Vagina (tissue), 2 donors: ENCODE measurements at regions not wholly inside any gene's neighbourhood (a gene's known extent, or its start where the extent isn't known, plus 50 kb on each side); places are given as distances from the start of the nearest gene placed in this dataset.

Source experiments
- DNase-seq, 2 donors: peaks; one replicate each; pipeline ENCODE4 v3.0.0-alpha.2; 2017; ENCODE audit errors: extremely low spot score in 2 of 2
- H3K27ac ChIP-seq: fragments of 200-600 bp; sonication (generic); one replicate; pipeline ENCODE4 v1.5.1; 2019
- H3K27me3 ChIP-seq: fragments of 200-600 bp; sonication (generic); one replicate; pipeline ENCODE4 v1.5.1; 2019
- H3K36me3 ChIP-seq, 2 donors: fragments of 200-600 bp; sonication (generic); one replicate each; pipeline ENCODE4 v1.5.1; 2017 to 2019
- H3K4me1 ChIP-seq: fragments of 200-600 bp; sonication (generic); one replicate; pipeline ENCODE4 v1.5.1; 2019
- H3K4me3 ChIP-seq, 2 donors: fragments of 200-600 bp; sonication (generic); 1 replicate in 1 of 2; 2 replicates in 1 of 2; pipeline ENCODE4 v1.5.1; 2016 to 2019
- H3K9me3 ChIP-seq: fragments of 200-600 bp; sonication (generic); one replicate; pipeline ENCODE4 v1.5.1; 2019
- POLR2A ChIP-seq, 2 donors: fragments of 450-650 bp; IDR thresholded peaks; one replicate each; pipeline ENCODE4 v1.6.1; 2017; ENCODE audit warnings: antibody characterized with exemption in 2 of 2, mild to moderate bottlenecking in 2 of 2, moderate library complexity in 2 of 2
- POLR2AphosphoS5 ChIP-seq, 2 donors: sonication (generic); formaldehyde crosslinking; IDR thresholded peaks; one replicate each; pipeline ENCODE4 v1.9.0; 2017; ENCODE audit warnings: antibody characterized with exemption in 2 of 2, mild to moderate bottlenecking in 2 of 2, low read depth in 1 of 2; ENCODE audit not compliant: insufficient read depth in 1 of 2
- intact Hi-C: fragments of 100-400 bp; cut with DNase I; formaldehyde crosslinking; loops from one replicate; pipeline ENCODE4 v1.15.1; 2023
- TF ChIP-seq, protein P1 (sequence below), 3 experiments: fragments of 450-650 bp in 2 of 3; fragments of 200-600 bp in 1 of 3; sonication (generic) in 1 of 3; IDR thresholded peaks; one replicate each; pipeline ENCODE4 v1.5.1; 2017 to 2019; ENCODE audit warnings: antibody characterized with exemption in 3 of 3, mild to moderate bottlenecking in 2 of 3, moderate library complexity in 2 of 3

DNA sequence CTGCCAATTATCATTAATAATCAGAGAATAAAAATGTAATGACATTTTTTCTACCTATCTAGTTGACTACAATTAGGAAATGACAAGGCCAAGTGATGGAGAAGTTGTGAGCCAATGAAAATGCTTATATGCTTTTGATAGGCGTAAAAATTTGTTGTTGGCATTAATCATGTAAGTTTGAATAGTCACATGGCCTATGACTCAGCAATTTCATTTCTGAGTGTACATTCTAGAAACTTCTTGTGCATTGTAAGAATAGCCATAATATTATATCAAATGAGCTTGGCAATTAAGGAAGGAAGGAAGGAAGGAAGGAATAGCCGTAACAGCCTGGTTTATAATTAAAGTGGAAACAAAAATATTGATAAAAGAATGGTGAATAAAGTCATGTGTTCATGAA is 179.9 kb downstream of the PTH2R start:
- intact Hi-C loops, result no loop called here
- H3K36me3 ChIP-seq, result no peaks in the 10 kb centered on the region

DNA sequence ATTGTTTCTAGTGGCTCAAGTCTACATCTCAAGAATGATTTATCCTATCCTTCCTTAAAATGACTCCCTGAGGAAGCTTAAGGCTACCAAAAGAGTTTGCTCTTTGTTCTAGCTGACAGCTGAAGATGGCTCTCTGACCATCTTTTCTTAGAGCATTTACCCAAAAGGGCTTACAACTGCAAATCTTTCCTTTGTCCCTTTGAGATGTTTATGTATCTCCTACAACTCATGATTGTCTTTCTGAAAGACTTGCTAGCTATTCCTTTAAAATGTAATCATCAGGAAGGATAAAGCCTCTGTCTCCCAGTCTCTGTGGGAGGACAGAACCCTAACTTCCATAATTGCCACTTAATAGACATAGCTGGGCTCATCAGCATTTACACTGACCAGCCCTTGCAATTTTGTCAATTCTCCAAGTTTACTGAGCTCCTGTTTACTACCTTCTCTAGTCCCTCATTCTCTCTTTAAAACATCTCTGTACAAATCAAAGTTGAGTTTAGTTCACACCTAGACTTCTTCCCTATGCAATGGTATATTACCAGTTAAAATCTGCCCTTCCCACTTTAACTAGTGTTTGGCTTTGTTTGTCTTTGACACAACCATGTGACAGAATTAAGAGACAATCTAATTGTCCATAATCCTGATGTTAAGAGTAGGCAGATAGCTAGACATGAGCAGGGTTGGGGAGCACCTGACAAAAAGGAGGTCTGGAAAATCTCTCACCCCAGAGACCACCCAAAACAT is 188.2 kb downstream of the PTH2R start:
- intact Hi-C loops, result no loop called here
- Histone ChIP-seq H3K27me3 (no peaks in the 10 kb centered on the region), H3K27ac (no peak overlapping the region), H3K4me3 (no peak overlapping the region), H3K9me3 (no peaks in the 10 kb centered on the region), H3K4me1 (no peaks in the 10 kb centered on the region), H3K36me3 (no peaks in the 10 kb centered on the region)
- no peak for TF ChIP-seq POLR2AphosphoS5 (IDR thresholded peaks at IDR 0.05; ENCODE audit: insufficient read depth in 1 of 2, low read depth in 1 of 2)
- TF ChIP-seq, protein P1, sequence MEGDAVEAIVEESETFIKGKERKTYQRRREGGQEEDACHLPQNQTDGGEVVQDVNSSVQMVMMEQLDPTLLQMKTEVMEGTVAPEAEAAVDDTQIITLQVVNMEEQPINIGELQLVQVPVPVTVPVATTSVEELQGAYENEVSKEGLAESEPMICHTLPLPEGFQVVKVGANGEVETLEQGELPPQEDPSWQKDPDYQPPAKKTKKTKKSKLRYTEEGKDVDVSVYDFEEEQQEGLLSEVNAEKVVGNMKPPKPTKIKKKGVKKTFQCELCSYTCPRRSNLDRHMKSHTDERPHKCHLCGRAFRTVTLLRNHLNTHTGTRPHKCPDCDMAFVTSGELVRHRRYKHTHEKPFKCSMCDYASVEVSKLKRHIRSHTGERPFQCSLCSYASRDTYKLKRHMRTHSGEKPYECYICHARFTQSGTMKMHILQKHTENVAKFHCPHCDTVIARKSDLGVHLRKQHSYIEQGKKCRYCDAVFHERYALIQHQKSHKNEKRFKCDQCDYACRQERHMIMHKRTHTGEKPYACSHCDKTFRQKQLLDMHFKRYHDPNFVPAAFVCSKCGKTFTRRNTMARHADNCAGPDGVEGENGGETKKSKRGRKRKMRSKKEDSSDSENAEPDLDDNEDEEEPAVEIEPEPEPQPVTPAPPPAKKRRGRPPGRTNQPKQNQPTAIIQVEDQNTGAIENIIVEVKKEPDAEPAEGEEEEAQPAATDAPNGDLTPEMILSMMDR (IDR thresholded peaks at IDR 0.05), result no peak
- TF ChIP-seq POLR2A (IDR thresholded peaks at IDR 0.05), result no peak
- no peak for DNase-seq

More for the DNA sequence above, 179.9 kb downstream of the PTH2R start:
- Histone ChIP-seq H3K27me3 (no peaks in the 10 kb centered on the region), H3K4me3 (no peak overlapping the region), H3K9me3 (no peaks in the 10 kb centered on the region), H3K4me1 (no peaks in the 10 kb centered on the region), H3K27ac (no peak overlapping the region)
- DNase-seq, result no peak
- TF ChIP-seq POLR2A (IDR thresholded peaks at IDR 0.05) (no peak), POLR2AphosphoS5 (IDR thresholded peaks at IDR 0.05; ENCODE audit: insufficient read depth in 1 of 2, low read depth in 1 of 2) (no peak)
- TF ChIP-seq, protein P1 (IDR thresholded peaks at IDR 0.05), result no peak

DNA sequence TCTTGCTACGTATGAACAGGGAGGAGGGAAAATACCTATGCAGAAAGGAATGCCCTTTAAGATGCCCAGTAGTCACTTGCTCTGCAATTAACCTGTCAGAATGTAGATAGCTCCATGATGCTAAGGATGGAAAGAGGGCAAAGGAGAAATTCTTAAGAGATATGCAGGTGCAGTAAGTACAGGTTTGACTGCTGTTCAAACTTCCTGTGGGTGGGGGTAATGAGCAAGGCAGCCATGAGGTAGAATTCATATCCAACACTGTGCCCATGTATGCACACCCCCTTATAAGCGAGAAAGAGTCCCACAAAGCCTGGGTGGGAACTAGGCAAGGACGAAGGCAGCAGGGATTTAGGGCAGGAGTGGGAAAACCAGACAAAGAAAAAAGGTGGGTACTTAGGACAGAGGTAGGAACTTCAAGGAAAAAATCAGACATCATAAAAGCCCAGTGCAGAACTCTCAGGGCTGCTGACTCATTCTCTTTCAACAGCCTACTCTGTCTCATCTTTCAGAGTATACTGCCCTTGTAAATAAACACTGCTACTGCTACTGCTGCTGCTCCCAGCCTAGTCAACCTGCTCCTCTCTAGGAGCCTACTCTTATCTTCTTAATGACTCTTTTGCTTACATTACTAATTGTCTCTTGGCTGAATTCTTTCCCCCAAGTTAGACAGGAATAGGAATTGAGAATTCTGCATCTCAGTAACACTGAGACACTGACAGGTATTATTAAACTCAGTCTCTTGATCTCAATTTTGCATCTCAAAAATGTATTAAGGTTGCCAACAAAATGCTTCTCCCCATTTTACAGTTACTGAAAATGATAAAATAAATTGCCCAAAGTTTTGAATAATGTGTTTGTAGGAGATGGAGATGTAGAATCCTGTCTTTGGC is 189.0 kb downstream of the PTH2R start:
- intact Hi-C loops, result no loop called here
- TF ChIP-seq POLR2A (IDR thresholded peaks at IDR 0.05), result no peak
- TF ChIP-seq, protein P1 (IDR thresholded peaks at IDR 0.05), result no peak
- TF ChIP-seq POLR2AphosphoS5 (IDR thresholded peaks at IDR 0.05; ENCODE audit: insufficient read depth in 1 of 2, low read depth in 1 of 2), result no peak
- H3K4me3 ChIP-seq, result no peak overlapping the region
- H3K36me3 ChIP-seq, result no peaks in the 10 kb centered on the region
- no peaks in the 10 kb centered on the region for H3K27me3 ChIP-seq
- H3K9me3 ChIP-seq, result no peaks in the 10 kb centered on the region
- no peak overlapping the region for H3K27ac ChIP-seq
- H3K4me1 ChIP-seq, result no peaks in the 10 kb centered on the region
- no peak for DNase-seq

DNA sequence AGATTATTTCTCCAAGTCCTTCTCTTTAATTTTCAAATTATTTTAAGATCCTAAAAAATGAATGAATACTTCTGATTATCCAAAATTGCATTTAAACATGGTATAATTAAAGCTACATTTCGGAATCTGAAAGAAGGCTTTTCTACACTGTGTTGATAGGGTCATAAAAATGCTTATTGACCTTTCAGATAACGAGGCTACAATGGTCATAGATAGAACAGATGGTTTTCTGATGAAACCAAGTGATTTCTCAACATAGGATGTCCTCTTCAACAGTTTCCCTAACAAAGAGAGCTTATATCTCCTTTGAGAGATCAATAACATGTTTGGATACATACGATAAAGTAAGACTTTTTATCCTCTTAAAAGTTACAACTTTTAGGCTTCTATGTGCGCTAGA is 201.1 kb downstream of the PTH2R start:
- no peaks in the 10 kb centered on the region for H3K4me1 ChIP-seq
- TF ChIP-seq POLR2A (IDR thresholded peaks at IDR 0.05) (no peak), POLR2AphosphoS5 (IDR thresholded peaks at IDR 0.05; ENCODE audit: insufficient read depth in 1 of 2, low read depth in 1 of 2) (no peak)
- TF ChIP-seq, protein P1 (IDR thresholded peaks at IDR 0.05), result no peak
- no peaks in the 10 kb centered on the region for H3K36me3 ChIP-seq
- no peak for DNase-seq
- no peaks in the 10 kb centered on the region for H3K27me3 ChIP-seq
- H3K4me3 ChIP-seq, result no peak overlapping the region
- H3K9me3 ChIP-seq, result no peaks in the 10 kb centered on the region
- intact Hi-C loops, result no loop called here
- H3K27ac ChIP-seq, result no peak overlapping the region
